SK-N-MC (cell line): ENCODE measurements at regions not wholly inside any gene's neighbourhood (a gene's known extent, or its start where the extent isn't known, plus 50 kb on each side); places are given as distances from the start of the nearest gene placed in this dataset.

Experiments used
- EZH2 ChIP-seq: fragments of 200-600 bp; sonication (generic); IDR thresholded peaks from one replicate; pipeline ENCODE4 v1.6.1; 2017; ENCODE audit warnings: antibody characterized with exemption
- FOXP2 ChIP-seq: optimal IDR thresholded peaks from 2 replicates; pipeline ENCODE3; 2011; ENCODE audit warnings: mild to moderate bottlenecking, moderate library complexity; ENCODE audit not compliant: insufficient read depth; ENCODE audit errors: extremely low read length, control extremely low read depth
- POLR2AphosphoS5 ChIP-seq: IDR thresholded peaks from 2 replicates; pipeline ENCODE4 v1.6.1; 2012; ENCODE audit warnings: mild to moderate bottlenecking, low read depth, low read length, borderline replicate concordance

- TF ChIP-seq POLR2AphosphoS5 (no peak), EZH2 (no peak), FOXP2 (no peak)
Measured at GRCh38 chr20:22442318-22442717, 142.1 kb downstream of the FOXA2 start.
